ENCODE measurements at regions not wholly inside any gene's neighbourhood (a gene's known extent, or its start where the extent isn't known, plus 50 kb on each side); places are given as distances from the start of the nearest gene placed in this dataset.

DNA sequence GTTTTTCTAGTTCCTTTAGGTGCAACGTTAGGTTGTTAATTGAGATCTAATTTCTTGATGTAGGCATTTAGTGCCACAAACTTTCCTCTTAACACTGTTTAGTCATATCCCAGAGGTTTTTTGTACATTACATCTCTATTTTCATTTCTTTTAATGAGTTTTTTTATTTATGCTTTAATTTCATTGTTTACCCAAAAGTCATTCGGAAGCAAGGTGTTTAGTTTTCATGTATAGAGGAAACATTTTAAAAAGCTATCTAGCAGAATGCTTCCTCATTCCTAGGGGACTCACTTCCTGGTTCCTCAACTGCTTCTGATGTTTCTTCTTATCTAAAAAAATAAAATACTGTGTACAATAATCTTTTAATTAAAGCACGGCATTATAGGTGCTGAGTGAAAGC is 307.2 kb upstream of the CAMK1G start:
- CTCF ChIA-PET, result no interaction called here

DNA sequence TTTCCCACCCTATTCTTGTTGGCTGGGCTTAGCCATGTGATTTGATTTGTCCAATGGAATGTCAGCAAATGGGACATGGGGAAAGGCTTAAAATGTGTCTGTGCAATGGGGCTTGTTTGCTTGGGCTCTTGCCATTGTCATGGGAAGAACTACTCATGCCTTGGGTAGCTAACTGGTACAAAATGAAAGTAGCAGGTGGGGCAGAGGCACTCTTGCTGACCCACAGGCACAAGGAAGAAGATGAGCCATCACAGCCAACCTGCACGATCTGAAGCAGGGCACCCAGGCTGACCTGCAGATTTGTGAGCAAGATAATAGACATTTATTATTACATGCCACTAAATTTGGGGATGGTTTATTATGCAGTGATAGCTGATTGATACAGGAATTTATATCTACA is 305.9 kb upstream of the CAMK1G start:
- ChIA-PET POLR2A (no interaction called here), CTCF (interaction anchor here (0.9 kb wide), 1 partner anchor 215 kb away, joined by 3 read pairs; no protein-coding TSS in a partner anchor)
- DNase-seq (ENCODE audit: low read depth, low spot score) (no peak), ATAC-seq (no peak)
- Histone ChIP-seq H3K4me3 (ENCODE audit: low read depth in 2 of 2, low read length in 2 of 2) (no peak overlapping the region), H3K27me3 (ENCODE audit: control insufficient read depth, insufficient read depth, low read length) (no peaks in the 10 kb centered on the region), H3K36me3 (ENCODE audit: control insufficient read depth, insufficient read depth, low read length) (no peaks in the 10 kb centered on the region), H3K4me1 (ENCODE audit: control insufficient read depth, insufficient read depth, low read length) (no peaks in the 10 kb centered on the region), H3K27ac (ENCODE audit: low read length) (no peak overlapping the region), H3K9me3 (ENCODE audit: control insufficient read depth, insufficient read depth, low read depth, low read length) (no peaks in the 10 kb centered on the region)
- in situ Hi-C loops (cut with HindIII; ENCODE audit: low pct_unique_long_range_greater_than_20kb, low sequenced_read_pairs), result no loop called here
- TF ChIP-seq POLR2AphosphoS5 (IDR thresholded peaks at IDR 0.05; ENCODE audit: low read depth, low read length) (no peak), SIN3A (IDR thresholded peaks at IDR 0.05; ENCODE audit: borderline replicate concordance, insufficient read depth, low read depth, low read length) (no peak), TCF7L2 (IDR thresholded peaks at IDR 0.05; ENCODE audit: low read depth, low read length) (no peak)
- TF ChIP-seq, protein P1, sequence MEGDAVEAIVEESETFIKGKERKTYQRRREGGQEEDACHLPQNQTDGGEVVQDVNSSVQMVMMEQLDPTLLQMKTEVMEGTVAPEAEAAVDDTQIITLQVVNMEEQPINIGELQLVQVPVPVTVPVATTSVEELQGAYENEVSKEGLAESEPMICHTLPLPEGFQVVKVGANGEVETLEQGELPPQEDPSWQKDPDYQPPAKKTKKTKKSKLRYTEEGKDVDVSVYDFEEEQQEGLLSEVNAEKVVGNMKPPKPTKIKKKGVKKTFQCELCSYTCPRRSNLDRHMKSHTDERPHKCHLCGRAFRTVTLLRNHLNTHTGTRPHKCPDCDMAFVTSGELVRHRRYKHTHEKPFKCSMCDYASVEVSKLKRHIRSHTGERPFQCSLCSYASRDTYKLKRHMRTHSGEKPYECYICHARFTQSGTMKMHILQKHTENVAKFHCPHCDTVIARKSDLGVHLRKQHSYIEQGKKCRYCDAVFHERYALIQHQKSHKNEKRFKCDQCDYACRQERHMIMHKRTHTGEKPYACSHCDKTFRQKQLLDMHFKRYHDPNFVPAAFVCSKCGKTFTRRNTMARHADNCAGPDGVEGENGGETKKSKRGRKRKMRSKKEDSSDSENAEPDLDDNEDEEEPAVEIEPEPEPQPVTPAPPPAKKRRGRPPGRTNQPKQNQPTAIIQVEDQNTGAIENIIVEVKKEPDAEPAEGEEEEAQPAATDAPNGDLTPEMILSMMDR (IDR thresholded peaks at IDR 0.05), result no peak
- TF ChIP-seq, protein P2, sequence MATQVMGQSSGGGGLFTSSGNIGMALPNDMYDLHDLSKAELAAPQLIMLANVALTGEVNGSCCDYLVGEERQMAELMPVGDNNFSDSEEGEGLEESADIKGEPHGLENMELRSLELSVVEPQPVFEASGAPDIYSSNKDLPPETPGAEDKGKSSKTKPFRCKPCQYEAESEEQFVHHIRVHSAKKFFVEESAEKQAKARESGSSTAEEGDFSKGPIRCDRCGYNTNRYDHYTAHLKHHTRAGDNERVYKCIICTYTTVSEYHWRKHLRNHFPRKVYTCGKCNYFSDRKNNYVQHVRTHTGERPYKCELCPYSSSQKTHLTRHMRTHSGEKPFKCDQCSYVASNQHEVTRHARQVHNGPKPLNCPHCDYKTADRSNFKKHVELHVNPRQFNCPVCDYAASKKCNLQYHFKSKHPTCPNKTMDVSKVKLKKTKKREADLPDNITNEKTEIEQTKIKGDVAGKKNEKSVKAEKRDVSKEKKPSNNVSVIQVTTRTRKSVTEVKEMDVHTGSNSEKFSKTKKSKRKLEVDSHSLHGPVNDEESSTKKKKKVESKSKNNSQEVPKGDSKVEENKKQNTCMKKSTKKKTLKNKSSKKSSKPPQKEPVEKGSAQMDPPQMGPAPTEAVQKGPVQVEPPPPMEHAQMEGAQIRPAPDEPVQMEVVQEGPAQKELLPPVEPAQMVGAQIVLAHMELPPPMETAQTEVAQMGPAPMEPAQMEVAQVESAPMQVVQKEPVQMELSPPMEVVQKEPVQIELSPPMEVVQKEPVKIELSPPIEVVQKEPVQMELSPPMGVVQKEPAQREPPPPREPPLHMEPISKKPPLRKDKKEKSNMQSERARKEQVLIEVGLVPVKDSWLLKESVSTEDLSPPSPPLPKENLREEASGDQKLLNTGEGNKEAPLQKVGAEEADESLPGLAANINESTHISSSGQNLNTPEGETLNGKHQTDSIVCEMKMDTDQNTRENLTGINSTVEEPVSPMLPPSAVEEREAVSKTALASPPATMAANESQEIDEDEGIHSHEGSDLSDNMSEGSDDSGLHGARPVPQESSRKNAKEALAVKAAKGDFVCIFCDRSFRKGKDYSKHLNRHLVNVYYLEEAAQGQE (IDR thresholded peaks at IDR 0.05; ENCODE audit: insufficient read depth in 1 of 2, low read depth in 2 of 2, low read length in 1 of 2), result no peak
- intact Hi-C loops (cut with micrococcal nuclease; ENCODE audit: unreplicated experiment), result no loop called here
- no TSS peak for BruUV-seq (replicated peaks)

More for the DNA sequence above, 307.2 kb upstream of the CAMK1G start:
- Histone ChIP-seq H3K36me3 (ENCODE audit: control insufficient read depth, insufficient read depth, low read length) (no peaks in the 10 kb centered on the region), H3K27ac (ENCODE audit: low read length) (no peak overlapping the region), H3K9me3 (ENCODE audit: control insufficient read depth, insufficient read depth, low read depth, low read length) (no peaks in the 10 kb centered on the region), H3K27me3 (ENCODE audit: control insufficient read depth, insufficient read depth, low read length) (no peaks in the 10 kb centered on the region), H3K4me3 (ENCODE audit: low read depth in 2 of 2, low read length in 2 of 2) (no peak overlapping the region), H3K4me1 (ENCODE audit: control insufficient read depth, insufficient read depth, low read length) (no peaks in the 10 kb centered on the region)
- in situ Hi-C loops (cut with HindIII; ENCODE audit: low pct_unique_long_range_greater_than_20kb, low sequenced_read_pairs), result no loop called here
- POLR2A ChIA-PET, result no interaction called here
- TF ChIP-seq TCF7L2 (IDR thresholded peaks at IDR 0.05; ENCODE audit: low read depth, low read length) (no peak), SIN3A (IDR thresholded peaks at IDR 0.05; ENCODE audit: borderline replicate concordance, insufficient read depth, low read depth, low read length) (no peak), POLR2AphosphoS5 (IDR thresholded peaks at IDR 0.05; ENCODE audit: low read depth, low read length) (no peak)
- TF ChIP-seq, protein P1 (IDR thresholded peaks at IDR 0.05), result no peak
- TF ChIP-seq, protein P2 (IDR thresholded peaks at IDR 0.05; ENCODE audit: insufficient read depth in 1 of 2, low read depth in 2 of 2, low read length in 1 of 2), result no peak
- ATAC-seq, result no peak
- no TSS peak for BruUV-seq (replicated peaks)
- DNase-seq (ENCODE audit: low read depth, low spot score), result no peak
- intact Hi-C loops (cut with micrococcal nuclease; ENCODE audit: unreplicated experiment), result no loop called here
